Colonic mucosa (tissue), 4 donors: ENCODE measurements at regions not wholly inside any gene's neighbourhood (a gene's known extent, or its start where the extent isn't known, plus 50 kb on each side); places are given as distances from the start of the nearest gene placed in this dataset.

Experiments
- DNase-seq: peaks from one replicate; pipeline ENCODE4 v3.0.0-alpha.2; 2020
- H3K27ac ChIP-seq: fragments of 200-600 bp; one replicate; pipeline ENCODE4 v1.8.0; 2021
- H3K27me3 ChIP-seq: fragments of 200-600 bp; one replicate; pipeline ENCODE4 v1.8.0; 2021
- H3K36me3 ChIP-seq: fragments of 200-600 bp; one replicate; pipeline ENCODE4 v1.8.0; 2021
- H3K4me1 ChIP-seq: fragments of 200-600 bp; one replicate; pipeline ENCODE4 v1.8.0; 2021; ENCODE audit warnings: mild to moderate bottlenecking
- H3K4me3 ChIP-seq: fragments of 200-600 bp; one replicate; pipeline ENCODE4 v1.8.0; 2021
- H3K9ac ChIP-seq, 2 donors: one replicate each; pipeline ENCODE4 v1.7.0; 2013; ENCODE audit warnings: control low read depth in 2 of 2, low read depth in 2 of 2, low read length in 2 of 2
- H3K9me3 ChIP-seq: fragments of 200-600 bp; one replicate; pipeline ENCODE4 v1.8.0; 2021
- CTCF ChIP-seq: fragments of 200-600 bp; IDR thresholded peaks from one replicate; pipeline ENCODE4 v1.8.0; 2022; ENCODE audit warnings: antibody characterized with exemption, mild to moderate bottlenecking
- intact Hi-C: fragments of 100-400 bp; cut with DNase I; formaldehyde crosslinking; loops from one replicate; pipeline ENCODE4 v1.14.1; 2022
- donor health status: healthy.
- donor health status: DM: no; HTN: no; CAD: no.
- donor health status: DM: no; HTN: no; CAD: no.

DNA sequence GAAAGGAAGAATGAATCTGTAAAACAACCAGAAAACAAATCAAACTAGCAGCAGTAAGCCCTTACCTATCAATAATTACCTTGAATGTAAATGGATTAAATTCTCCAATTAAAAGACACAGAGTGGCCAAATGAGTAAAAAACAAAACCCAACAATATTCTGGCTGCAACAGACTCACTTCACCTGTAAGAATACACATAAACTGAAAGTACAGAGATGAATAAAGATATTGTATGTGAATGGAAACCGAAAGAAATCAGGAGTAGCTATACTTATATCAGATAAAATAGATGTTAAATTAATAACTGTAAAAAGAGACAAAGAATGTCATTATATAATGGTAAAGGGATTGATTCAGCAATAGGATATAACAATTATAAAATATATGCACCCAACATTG is 514.5 kb upstream of the DPPA4 start:
- TF ChIP-seq CTCF: no peak
- Histone ChIP-seq H3K4me1 (no peaks in the 10 kb centered on the region), H3K9me3 (no peaks in the 10 kb centered on the region), H3K27ac (no peak overlapping the region), H3K4me3 (no peak overlapping the region), H3K36me3 (no peaks in the 10 kb centered on the region), H3K9ac (no peak overlapping the region), H3K27me3 (no peaks in the 10 kb centered on the region)
- intact Hi-C loops: no loop called here
- DNase-seq: no peak

GRCh38 chr3:109852283-109852682 is 514.9 kb upstream of the DPPA4 start:
- Histone ChIP-seq H3K9ac (no peak overlapping the region), H3K27me3 (no peaks in the 10 kb centered on the region), H3K4me1 (no peaks in the 10 kb centered on the region), H3K4me3 (no peak overlapping the region), H3K36me3 (no peaks in the 10 kb centered on the region), H3K9me3 (no peaks in the 10 kb centered on the region), H3K27ac (no peak overlapping the region)
- DNase-seq: no peak
- TF ChIP-seq CTCF: no peak
- intact Hi-C loops: no loop called here

GRCh38 chr3:109853077-109853731 is 515.9 kb upstream of the DPPA4 start:
- intact Hi-C loops: no loop called here
- Histone ChIP-seq H3K4me1 (no peaks in the 10 kb centered on the region), H3K9me3 (no peaks in the 10 kb centered on the region)

DNA sequence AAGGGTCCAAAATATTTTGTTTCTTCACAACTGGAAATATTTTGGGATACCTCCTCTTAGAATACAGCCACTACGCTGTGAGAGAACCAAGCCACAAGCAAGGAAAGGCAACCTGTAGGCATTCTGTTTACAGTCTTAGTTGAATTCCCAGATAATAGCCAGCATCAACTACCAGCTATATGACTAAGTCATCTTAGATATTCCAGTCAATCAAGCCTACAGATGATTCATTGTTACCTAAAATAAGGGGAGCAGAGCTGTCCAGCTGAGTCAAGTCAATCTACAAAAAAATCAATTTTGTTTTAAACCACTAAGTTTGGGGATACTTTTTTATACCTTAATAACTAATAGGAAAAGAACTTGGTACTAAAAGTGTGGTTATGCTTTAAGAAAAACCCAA is 526.4 kb upstream of the DPPA4 start:
- no peak for TF ChIP-seq CTCF
- intact Hi-C loops: no loop called here

More at GRCh38 chr3:109853077-109853731, 515.9 kb upstream of the DPPA4 start:
- no peaks in the 10 kb centered on the region for H3K36me3 ChIP-seq
- no peak for DNase-seq
- TF ChIP-seq CTCF: no peak
- H3K27ac ChIP-seq: no peak overlapping the region
- no peaks in the 10 kb centered on the region for H3K27me3 ChIP-seq
- no peak overlapping the region for H3K4me3 ChIP-seq
- no peak overlapping the region for H3K9ac ChIP-seq

DNA sequence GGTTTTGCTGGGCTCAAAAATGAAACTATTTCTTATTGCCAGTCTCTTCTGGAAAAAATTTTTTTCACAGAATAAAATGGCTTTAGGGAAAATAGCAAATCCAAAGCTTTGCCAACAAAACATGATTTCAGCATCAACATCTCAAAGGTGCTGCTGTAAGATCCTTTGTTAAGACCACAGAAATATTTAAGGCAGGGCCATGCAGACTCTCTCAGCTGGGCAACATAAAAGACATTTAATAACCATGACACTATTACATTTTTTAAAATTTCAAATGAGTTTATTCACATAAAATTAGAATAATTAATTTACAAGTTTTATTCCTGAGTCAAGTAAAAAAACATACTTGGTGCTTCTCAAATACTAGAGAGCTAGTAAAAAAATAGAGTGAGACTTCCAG is 527.1 kb upstream of the DPPA4 start:
- no peak overlapping the region for H3K27ac ChIP-seq
- intact Hi-C loops: no loop called here
- H3K4me3 ChIP-seq: no peak overlapping the region
- DNase-seq: no peak
- TF ChIP-seq CTCF: no peak
- H3K4me1 ChIP-seq: no peaks in the 10 kb centered on the region
- H3K36me3 ChIP-seq: no peaks in the 10 kb centered on the region
- no peaks in the 10 kb centered on the region for H3K9me3 ChIP-seq
- H3K9ac ChIP-seq: no peak overlapping the region
- H3K27me3 ChIP-seq: no peaks in the 10 kb centered on the region

More for the DNA sequence above, 526.4 kb upstream of the DPPA4 start:
- H3K27me3 ChIP-seq: no peaks in the 10 kb centered on the region
- DNase-seq: no peak
- H3K36me3 ChIP-seq: no peaks in the 10 kb centered on the region
- H3K9me3 ChIP-seq: no peaks in the 10 kb centered on the region
- no peak overlapping the region for H3K27ac ChIP-seq
- H3K4me1 ChIP-seq: no peaks in the 10 kb centered on the region
- no peak overlapping the region for H3K4me3 ChIP-seq
- H3K9ac ChIP-seq: no peak overlapping the region
